NCI-H1694 (cell line): ENCODE measurements at regions not wholly inside any gene's neighbourhood (a gene's known extent, or its start where the extent isn't known, plus 50 kb on each side); places are given as distances from the start of the nearest gene placed in this dataset.

ENCODE experiments used
- DNase-seq: peaks from one replicate; lab custom pipeline; 2025; lab: John Stamatoyannopoulos, UW

DNA sequence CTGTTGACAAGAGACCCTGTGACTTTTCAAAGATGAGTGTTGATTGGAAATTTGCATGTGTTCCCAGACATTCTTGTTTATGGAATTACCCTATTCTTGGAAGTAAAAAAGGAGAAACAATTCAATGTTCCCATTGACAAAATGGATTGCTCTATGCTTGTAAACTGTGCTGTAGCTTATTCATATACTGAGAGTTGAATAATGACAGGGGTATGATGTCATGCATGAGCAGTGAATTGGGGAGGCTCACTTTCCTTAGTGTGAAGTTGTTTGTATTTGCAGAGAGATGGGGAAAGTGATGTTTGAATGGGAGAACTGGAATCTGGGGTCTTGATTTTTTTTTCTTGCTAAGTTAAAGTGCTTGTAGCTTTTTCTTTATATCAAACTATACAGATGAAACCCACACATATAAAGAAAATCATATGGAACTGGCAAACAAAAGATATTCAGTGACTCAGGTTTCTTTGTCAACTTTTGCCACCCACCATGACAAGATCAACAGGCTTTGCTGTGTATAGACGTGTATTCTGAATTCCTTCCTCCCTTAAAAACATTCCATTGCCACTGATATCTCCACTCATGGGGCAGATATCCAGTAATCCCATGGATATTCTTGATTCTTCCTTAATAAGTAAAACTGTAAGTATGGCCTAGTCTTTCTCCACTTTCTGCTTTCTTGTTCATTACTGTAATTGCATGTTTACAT is 97.8 kb upstream of the JAG1 start:
- DNase-seq, result no peak

DNA sequence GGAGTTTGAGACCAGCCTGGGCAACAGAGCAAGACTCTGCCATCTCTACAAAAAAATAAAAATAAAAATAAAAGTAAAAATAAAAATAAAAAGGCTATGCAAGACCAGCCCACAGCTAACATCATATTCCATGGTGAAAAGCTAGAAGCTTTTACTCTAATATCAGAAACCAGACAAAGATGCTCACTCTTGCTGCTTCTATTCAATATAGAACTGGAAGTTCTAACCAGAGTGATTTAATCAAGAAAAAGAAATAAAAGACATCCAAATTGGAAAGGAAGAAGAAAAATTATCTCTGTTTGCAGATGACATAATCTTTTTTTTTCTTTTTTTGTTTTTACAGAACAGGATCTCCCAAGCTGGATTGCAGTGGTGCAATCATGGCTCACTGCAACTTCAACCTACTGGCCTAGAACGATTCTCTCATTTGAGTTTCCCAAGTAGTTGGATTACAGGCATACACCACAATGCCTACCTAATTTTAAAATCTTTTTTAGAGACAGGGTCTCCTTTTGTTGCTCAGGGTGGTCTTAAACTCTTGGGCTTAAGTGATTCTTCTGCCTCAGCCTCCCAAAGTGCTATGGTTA is 100.7 kb upstream of the JAG1 start:
- DNase-seq, result no peak

DNA sequence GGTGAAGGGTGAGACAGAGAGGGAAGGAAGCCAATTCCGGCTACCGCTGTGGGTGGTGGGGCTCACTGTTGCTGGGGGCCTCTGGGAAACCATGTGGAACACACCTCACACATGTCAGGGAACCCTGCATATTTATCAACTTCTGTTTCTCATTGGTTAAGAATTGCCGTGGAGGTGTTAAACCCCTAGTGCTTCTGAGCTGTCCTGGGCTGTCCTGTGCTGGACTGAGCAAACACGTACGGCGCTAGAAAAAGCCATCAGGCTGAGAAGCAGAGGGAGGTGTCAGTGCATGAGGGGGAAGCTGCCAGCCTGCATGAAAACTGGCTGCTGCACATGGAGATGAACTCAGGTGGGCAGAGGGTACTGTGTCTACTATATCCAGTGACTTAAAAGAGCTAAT is 103.9 kb upstream of the JAG1 start:
- DNase-seq, result no peak

DNA sequence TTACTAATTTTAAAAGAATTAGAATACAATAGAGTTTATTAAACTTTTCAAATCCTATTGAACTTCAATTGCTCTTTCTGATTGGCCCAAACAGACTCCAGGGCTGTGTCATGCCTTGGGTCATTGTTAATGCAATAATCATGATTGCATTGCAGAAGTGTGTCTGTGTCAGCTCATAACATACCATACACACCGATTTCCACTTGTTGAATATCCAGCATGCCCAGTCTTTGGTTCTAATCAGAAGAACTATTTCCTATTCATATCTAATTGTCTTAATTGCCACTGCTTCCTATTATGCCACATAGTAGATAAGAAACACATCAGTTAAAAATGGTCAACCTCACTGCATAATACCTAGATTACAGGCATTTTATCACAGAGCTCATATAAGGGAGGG is 106.1 kb upstream of the JAG1 start:
- no peak for DNase-seq

DNA sequence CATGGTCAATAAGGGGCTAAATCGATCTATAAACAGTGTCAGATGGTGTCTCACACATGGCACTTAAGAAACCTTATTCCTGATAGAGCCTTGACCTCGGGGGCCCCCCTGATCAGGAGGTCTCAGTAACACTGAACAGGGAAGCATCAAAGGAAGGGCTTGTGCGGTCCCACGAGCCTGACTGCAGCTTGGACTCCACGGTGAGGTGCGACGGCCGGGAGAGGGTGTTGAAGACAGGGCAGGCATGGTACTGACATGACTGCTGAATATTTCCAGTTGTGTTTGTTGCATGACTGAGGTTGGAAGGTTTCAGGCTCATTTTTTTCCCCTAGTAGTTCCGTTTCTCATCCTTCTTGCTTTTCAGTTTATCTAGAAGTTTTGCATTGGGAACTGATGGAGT is 107.1 kb upstream of the JAG1 start:
- no peak for DNase-seq

DNA sequence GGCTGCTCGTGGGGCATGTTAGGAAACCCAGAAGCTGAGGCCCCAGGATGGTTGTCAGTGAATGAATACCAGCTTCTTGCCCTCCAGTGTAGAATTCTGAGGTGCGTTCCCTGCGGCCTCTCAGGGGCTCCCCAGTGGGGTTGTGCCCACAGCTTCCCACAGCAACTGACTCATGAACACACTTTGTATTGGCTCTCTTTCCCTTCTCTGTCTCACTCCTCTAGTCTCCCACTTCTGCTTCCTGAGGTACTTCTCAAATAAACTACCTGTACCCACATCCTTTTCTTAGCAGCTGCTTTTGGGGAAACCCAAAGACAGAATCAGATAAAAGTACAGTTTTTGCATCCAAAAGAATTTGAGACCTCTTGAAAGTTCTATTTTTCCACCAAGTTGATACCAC is 107.7 kb upstream of the JAG1 start:
- DNase-seq, result no peak

DNA sequence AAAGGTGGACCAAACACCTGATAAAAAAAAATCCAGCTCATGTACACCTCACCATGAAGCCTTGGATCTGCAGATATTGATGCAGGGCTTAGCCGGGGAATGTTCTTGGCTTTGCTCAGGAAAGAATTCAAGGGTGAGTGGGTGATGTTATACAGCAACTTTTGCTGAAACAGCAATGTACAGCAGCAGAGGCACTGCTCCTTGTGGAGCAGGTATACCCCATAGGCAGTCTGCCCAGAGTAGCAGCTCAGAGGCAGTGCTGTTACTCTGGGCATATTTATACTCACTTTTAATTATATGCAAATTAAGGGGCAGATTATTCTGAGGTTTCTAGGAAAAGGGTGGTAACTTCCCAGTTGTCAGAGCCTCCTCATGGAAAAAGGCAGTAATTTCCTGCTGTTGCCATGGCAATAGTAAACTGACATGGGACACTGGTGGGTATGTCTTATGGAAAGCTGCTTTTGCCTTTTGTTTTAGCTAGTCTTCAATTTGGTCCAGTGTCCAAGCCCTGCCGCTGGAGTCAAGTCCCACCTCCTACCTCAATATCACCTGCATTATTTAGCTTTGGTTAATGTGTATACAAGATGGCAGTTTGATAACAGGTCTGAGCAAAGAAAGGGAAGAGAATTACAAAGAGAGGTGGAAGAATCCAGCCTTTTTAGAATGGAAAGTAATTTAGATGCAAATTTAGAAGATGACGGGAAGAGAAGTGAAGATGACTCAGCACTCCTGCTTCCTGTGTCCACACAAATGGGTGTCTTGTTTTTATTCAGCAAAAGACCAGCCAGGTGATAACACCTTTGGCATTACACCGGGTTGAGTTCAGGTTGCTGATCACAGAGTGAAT is 110.1 kb upstream of the JAG1 start:
- no peak for DNase-seq

DNA sequence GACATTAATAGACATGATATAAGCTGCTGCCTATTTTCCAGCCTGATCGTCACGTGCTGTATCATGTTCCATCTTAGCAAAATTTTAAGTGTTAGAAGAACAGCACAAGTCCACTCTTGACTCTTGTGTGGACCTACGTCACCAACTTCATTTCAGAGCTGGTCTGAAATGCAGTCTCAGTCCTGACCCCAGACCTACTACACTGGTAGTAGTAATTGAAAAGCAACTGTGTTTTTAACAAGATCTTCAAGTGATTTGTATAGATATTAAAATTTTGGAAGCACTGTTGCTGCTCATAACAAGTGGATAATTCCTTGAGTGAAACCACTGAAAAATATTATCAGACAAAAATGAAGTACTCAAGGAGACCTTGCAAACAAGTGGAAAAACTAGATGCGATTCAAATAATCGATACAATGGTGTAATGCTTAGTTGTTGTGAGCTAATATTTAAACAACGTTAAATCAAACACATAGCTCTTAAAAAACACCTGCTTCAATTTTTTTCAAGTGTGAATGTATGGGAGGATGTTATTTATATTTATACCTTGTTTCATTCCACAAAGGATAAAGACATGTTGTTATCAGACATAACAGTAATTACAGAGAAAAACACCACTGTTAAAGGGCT is 110.9 kb upstream of the JAG1 start:
- DNase-seq, result no peak

DNA sequence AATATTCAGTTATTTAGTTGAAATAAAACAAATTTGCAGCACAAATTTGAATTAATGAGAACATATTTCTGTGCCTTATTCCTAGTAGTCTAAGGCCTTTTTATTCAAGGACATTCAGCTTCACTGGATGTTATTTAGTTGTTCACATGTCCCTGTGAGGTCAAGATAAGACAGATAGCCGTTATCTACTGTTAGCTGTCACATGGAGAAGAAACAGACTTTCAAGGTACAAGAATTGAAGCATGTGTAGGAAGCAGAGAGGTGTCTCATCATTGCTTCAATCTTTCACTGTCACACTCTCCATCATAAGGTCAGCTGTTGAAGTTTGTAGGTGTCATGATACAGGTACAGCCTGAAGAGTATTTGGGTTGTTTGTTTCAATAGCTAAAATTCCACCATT is 112.9 kb upstream of the JAG1 start:
- no peak for DNase-seq

DNA sequence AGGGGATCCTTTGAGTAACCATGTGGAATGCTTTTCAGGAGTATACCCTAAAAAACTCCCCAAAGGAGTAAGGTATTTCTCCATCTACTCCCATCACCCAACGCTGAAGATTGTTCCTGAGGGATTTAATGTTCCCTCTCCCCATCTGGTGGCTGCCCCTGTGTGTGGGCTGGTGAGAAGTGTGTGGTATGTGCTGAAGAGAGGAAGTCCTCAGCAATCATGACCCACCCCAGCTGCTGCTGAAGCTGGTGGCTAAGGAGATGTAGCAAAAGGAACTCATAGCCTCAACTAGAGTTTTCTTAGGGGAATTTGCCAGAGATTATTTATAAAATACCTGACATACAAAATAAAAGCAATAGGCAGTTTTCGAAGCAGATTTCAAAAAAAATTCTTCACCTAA is 114.3 kb upstream of the JAG1 start:
- DNase-seq, result no peak

DNA sequence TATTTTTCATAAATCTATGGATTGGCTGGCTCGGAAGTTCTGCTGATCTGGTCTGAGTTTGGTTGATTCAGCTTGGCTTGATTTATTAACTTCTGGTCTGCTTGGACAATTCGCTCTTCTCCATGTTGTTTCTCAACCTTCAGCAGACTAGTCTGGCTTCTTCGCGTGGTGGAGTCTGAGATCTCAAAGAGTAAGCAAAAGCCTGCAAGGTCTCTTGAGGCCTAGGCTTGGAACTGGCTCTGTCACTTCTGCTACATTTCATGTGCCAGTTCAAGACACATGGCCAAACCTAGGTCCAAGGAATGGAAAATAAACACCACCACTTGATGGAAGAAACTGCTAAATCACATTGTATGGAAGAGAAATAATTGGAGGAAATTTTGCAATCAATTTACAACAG is 115.1 kb upstream of the JAG1 start:
- no peak for DNase-seq

DNA sequence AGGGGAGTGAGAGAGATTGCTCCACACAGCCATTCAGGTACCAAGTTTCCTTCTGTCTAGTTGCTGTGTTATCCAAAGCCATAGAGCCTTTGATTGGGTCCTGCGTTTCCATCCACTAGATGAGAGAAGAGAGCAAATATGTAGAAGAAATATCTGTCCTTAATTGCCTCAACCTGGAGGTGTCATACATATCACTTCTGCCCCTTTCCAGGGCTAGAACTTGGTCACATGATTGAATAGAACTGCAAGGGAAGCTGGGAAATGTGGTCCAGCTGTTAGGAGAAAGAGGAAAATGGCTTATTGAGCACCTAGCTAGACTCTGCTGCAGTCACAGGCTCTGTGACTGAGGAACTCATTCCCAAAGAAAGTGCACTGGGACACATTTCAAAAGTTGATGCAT is 115.6 kb upstream of the JAG1 start:
- DNase-seq, result no peak

DNA sequence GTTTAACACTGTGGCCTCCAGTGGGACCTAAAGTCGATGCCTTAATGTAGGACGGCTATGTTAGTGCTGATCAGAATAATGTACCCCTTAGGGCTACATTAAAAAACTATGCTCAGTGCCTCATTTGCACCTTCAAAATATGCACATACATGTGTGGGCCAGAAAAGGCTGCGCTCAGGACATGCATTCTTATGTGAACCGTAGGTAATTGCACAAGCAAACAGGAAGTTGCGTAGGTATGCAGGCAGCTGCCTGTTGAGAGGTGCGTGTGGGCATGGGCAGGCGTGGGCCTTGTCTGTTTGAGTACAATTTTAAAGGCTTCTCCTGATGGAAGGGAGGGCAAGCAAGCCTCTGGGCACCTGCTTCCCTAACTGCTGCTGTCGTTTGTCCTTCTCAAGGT is 116.2 kb upstream of the JAG1 start:
- DNase-seq, result no peak

DNA sequence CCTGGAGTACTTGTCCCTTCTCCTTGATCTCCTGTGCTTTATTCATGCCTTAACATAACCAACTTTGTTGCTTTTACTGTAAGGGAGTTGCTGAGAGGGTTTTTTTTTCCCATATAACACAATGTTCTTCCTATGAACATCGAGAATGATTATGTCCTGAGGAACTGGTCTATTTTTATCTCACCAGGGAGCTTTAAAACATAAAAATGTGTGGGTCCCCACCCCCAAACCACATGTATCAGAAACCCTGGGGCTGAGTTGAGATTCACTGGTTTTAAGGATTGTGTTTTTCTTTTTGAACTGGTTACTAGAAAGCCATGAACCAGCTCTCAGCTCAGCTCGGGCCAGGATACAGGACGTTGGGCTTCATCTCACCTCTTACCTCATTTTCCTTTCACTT is 118.5 kb upstream of the JAG1 start:
- DNase-seq, result no peak

DNA sequence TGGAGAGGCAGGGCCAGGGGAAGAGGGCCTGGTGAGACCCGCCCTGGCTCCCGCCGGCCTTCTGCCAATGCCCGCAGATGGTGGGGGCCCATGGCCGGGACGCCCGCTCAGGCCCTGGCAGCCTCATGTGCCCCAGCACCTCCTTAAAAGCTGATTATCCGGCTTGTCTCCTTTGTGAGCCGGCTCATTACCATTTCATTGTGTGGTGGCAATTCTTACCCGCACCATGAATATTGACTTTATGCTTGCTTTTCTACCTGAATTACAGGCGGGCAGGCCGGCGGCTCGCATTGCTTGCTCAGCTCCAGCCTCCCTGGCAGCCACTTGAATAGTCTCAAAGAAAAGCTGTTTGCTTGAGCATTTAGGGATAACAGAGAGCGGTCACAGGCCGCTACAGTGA is 120.0 kb upstream of the JAG1 start:
- no peak for DNase-seq

DNA sequence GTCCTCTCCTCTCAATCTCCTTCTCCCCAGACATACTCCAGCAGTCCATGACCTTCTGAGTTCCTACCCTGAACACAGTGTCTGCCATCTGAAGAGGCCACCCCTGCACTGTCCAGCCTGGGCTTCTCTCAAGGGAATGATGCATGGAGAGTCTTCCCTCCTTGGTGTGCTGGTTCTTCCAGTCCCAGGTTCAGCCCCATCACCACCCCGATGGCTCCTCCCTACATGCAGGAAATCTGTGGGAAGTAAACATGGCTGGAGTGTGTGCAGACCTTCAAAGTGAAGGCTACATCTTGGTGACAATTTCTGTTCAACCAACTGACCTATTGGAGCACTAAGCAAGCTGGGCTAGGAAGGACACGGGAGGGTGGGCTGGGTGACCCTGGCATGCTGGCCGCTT is 121.0 kb upstream of the JAG1 start:
- DNase-seq, result no peak

DNA sequence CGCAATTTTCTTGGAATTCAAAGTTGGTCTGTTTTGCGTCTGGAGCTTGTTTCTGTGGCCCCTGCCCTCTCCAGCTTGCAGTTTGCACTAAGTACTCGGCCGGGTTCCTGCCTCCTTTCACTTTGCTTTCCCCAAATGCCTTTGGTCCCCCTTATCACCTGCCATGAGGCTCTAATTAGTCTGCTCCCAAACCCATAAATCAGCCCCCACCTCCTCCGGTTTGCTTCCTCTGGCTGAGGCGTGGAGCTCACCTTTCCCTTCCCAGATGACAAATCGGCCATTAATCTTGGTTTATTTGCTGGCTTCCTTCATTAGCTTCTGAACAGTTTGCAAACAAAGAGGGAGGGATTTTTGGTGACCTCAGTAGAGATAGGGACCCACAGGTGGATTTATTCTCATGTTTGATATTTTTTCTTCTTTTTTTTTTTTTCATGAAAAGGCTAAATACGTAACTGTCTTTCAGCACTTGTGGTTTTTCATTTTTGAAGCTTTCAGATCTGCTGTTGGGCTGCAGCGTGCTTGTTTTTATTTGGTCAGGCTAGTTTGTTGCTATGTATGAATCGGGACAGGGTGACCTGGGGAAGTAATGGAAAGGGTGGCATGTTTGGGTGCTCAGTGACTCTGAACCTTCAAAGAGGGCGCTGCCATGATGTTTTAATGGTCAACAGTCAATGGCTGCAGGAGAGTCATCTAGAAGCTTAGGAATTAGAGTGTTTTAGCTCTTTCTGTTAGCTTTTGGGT is 121.7 kb upstream of the JAG1 start:
- DNase-seq, result no peak

DNA sequence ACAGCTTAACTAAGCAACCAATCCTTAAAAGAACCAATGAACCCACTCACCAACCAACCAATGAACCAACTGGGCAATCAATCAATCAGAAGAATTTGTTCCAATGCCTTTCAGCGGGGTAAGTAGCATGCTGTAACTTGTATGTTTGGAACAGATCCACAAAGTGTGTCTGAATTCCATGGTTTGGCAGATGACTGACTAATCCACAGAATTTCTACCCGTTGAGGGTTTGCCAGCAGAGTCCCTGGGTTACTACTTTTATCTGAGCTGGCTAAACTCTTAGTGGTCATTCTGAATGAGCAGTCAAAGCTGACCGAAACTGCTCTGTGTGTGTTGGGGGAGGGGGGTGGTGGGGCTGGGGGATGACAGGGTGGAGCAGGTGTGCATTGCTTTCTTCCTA is 125.0 kb upstream of the JAG1 start:
- no peak for DNase-seq

DNA sequence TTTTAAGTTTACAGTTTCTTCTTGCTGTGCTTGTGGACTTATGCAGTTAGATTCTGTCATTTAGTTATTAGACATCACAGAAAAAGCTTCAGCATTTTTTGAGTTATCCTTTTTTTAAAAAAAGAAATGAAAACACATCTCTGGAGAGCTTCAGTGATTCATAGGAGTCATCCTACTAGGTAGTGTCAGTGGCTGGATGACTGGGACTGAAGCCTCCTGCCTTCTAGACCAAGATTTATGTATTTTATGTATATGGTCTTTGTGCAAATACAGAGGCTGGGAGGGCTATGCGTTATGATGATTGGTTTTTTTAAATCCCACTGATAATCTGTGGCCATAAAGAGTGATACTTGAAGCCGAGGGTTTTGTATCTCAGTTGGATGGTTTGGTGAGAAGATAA is 125.9 kb upstream of the JAG1 start:
- no peak for DNase-seq

DNA sequence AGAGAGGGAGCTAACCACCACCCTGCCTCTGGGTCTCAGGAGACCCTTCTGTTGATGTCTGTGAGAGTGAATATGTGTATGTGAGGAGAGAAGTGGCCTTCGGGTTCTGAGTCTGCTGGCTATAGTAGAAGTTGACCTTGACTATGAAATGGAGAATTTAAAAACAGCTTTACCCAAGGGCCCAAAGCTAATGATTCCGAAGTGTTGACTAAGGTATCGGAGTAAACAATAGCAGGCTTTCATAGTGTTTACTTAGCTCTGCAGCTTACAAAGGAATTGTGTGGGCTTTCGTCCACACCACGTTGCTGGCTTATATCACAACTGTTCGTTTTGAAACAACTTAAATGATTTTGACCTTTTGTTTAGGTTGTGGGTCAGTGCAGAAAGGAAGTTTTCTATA is 126.5 kb upstream of the JAG1 start:
- DNase-seq, result no peak

DNA sequence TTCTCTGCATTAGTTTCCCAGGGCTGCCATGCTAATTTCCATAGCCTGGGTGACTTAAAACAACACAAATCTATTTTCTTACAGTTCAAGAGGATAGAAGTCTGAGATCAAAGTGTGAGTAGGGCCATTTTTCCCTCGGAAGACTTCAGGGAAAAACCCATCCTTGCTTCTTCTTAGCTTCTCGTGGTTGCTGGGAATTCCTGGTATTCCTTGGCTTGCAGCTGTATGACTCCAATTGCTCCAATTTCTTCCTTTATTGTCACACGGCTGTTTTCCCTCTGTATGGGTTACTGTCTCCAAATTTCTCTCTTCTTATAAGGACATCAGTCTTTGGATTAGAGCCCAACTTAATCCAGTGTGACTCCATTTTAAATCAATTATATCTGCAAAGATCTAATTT is 128.4 kb upstream of the JAG1 start:
- DNase-seq, result no peak

DNA sequence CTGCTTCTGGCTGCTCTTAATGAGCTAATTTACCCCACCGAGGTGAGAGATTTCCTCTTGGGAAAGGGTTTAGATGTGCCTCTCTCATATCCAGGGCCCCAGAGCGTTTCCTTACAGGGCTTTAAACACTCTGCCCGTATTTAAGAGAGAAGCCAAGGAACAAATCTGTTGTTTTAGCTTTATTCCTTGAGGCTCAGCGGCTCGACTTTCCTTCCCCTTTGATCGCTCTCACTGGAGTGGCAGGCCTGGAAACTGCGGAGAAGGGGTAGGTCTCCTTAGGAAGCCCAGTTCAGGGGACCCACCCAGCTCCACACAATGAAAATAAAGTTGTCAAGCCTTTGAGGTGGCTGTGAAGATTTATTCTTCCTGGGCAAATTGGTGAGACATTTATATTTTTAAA is 132.0 kb upstream of the JAG1 start:
- no peak for DNase-seq
